HepG2 (cell line): ENCODE measurements at regions not wholly inside any gene's neighbourhood (a gene's known extent, or its start where the extent isn't known, plus 50 kb on each side); places are given as distances from the start of the nearest gene placed in this dataset.

ENCODE experiments used
- ATAC-seq: fragments of 200-7000 bp; cut with Tn5 transposase; 3 replicates; pipeline ENCODE4 v1.9.1; 2020; ENCODE audit warnings: mild to moderate bottlenecking, moderate library complexity
- BruUV-seq: library from RNA; stranded (reverse); fragments of 400-500 nt; replicated peaks from 2 replicates; lab custom pipeline; 2021; lab: Mats Ljungman, UMichigan
- CTCF ChIA-PET: fragments of 300-600 bp; formaldehyde crosslinking; extraction: SDS; loops from one replicate; lab custom pipeline; 2021; ENCODE audit warnings: low total read pairs, inconsistent platforms, low intra/inter-chr PET ratio; lab: Yijun Ruan, JAX
- POLR2A ChIA-PET: fragments of 350-600 bp; sonication (Branson Sonifier 250); formaldehyde crosslinking; loops from one replicate; lab custom pipeline; 2020; ENCODE audit warnings: antibody characterized with exemption, inconsistent platforms; lab: Yijun Ruan, JAX
- DNase-seq: peaks from one replicate; pipeline ENCODE4 v3.0.0-alpha.2; 2015; ENCODE audit warnings: low spot score
- FAIRE-seq: peaks from 3 replicates; lab custom pipeline; 2011; peaks lifted over from hg19 to GRCh38; lab: Jason Lieb, UNC
- H2AFZ ChIP-seq: one replicate; pipeline ENCODE4 v1.6.1; 2011; ENCODE audit warnings: low read length, inconsistent platforms
- H3K27ac ChIP-seq: fragments of 300-600 bp; 3 replicates; pipeline ENCODE4 v1.8.0; 2011; ENCODE audit warnings: mixed run types, mild to moderate bottlenecking, mixed read lengths, low read length, inconsistent platforms; ENCODE audit not compliant: insufficient read depth; ENCODE audit errors: extremely low read length
- H3K27me3 ChIP-seq, 2 experiments: fragments of 200-600 bp in 1 of 2; 2 replicates in 1 of 2; 3 replicates in 1 of 2; pipeline versions ENCODE4 v1.6.0 to v1.8.0; 2011; ENCODE audit warnings: low read length in 2 of 2, mild to moderate bottlenecking in 2 of 2, moderate library complexity in 2 of 2, inconsistent platforms in 1 of 2; ENCODE audit not compliant: insufficient read depth in 2 of 2, control insufficient read depth in 1 of 2
- H3K36me3 ChIP-seq, 2 experiments: fragments of 200-600 bp in 1 of 2; replicated peaks in 1 of 2; 2 replicates in 1 of 2; 3 replicates in 1 of 2; pipeline versions ENCODE4 v1.5.1 to v1.8.0; 2011; ENCODE audit warnings: low read length in 2 of 2, inconsistent platforms in 1 of 2; ENCODE audit not compliant: insufficient read depth in 2 of 2, control insufficient read depth in 1 of 2
- H3K4me1 ChIP-seq: 2 replicates; pipeline ENCODE4 v1.5.1; 2012; ENCODE audit warnings: low read length, inconsistent platforms; ENCODE audit not compliant: insufficient read depth
- H3K4me2 ChIP-seq: 2 replicates; pipeline ENCODE4 v1.6.0; 2011; ENCODE audit warnings: low read depth, low read length, inconsistent platforms
- H3K4me3 ChIP-seq, 3 experiments: fragments of 200-600 bp in 1 of 3; sonication (generic), shearing (Covaris generic) in 1 of 3; replicated peaks in 1 of 3; 2 replicates each; pipeline ENCODE4 v1.5.1; 2011 to 2016; ENCODE audit warnings: low read length in 3 of 3, inconsistent platforms in 2 of 3, low read depth in 2 of 3, mild to moderate bottlenecking in 2 of 3, control low read depth in 1 of 3, mixed read lengths in 1 of 3; ENCODE audit not compliant: insufficient read depth in 1 of 3
- H3K79me2 ChIP-seq: one replicate; pipeline ENCODE4 v1.6.1; 2011; ENCODE audit warnings: low read length, inconsistent platforms; ENCODE audit not compliant: insufficient read depth
- H3K9ac ChIP-seq: 2 replicates; pipeline ENCODE4 v1.6.0; 2011; ENCODE audit warnings: mild to moderate bottlenecking, low read depth, low read length, inconsistent platforms; ENCODE audit not compliant: insufficient read depth
- H3K9me3 ChIP-seq: 2 replicates; pipeline ENCODE4 v1.5.1; 2012; ENCODE audit warnings: mild to moderate bottlenecking, low read length
- H4K20me1 ChIP-seq: 2 replicates; pipeline ENCODE4 v1.6.0; 2011; ENCODE audit warnings: inconsistent platforms, mild to moderate bottlenecking, low read length, moderate library complexity; ENCODE audit not compliant: insufficient read depth
- DMAP1 ChIP-seq: IDR thresholded peaks from 2 replicates; pipeline ENCODE4 v1.6.1; 2016
- FOXK2 ChIP-seq: fragments of 450-650 bp; IDR thresholded peaks from 2 replicates; pipeline ENCODE4 v1.6.1; 2016
- FUBP1 ChIP-seq: sonication (generic); formaldehyde crosslinking; IDR thresholded peaks from 2 replicates; pipeline ENCODE4 v1.5.1; 2020; ENCODE audit warnings: missing genetic modification reagents, mild to moderate bottlenecking, borderline replicate concordance
- NFRKB ChIP-seq: fragments of 450-650 bp; IDR thresholded peaks from 2 replicates; pipeline ENCODE4 v1.6.1; 2017
- RNF2 ChIP-seq: fragments of 450-650 bp; conservative IDR thresholded peaks from 2 replicates; pipeline ENCODE4 v1.6.1; 2016; ENCODE audit warnings: low read depth
- ZBTB46 ChIP-seq: sonication (generic); formaldehyde crosslinking; IDR thresholded peaks from 2 replicates; pipeline ENCODE4 v1.4.0; 2020; ENCODE audit warnings: mild to moderate bottlenecking, missing genetic modification reagents, borderline replicate concordance
- ZFP36L1 ChIP-seq: sonication (generic); formaldehyde crosslinking; IDR thresholded peaks from 2 replicates; pipeline ENCODE4 v1.8.0; 2022; ENCODE audit warnings: mild to moderate bottlenecking, missing genetic modification reagents, moderate library complexity
- ZNF484 ChIP-seq: sonication (generic); formaldehyde crosslinking; IDR thresholded peaks from 2 replicates; pipeline ENCODE4 v1.5.1; 2020; ENCODE audit warnings: mild to moderate bottlenecking, low read depth, missing genetic modification reagents, borderline replicate concordance
- ZNF530 ChIP-seq: sonication (generic); formaldehyde crosslinking; IDR thresholded peaks from 2 replicates; pipeline ENCODE4 v1.5.0; 2020; ENCODE audit warnings: low read depth, mild to moderate bottlenecking, missing genetic modification reagents
- ZNF557 ChIP-seq: sonication (generic); formaldehyde crosslinking; IDR thresholded peaks from 2 replicates; pipeline ENCODE4 v1.4.0; 2020; ENCODE audit warnings: missing genetic modification reagents
- ZNF616 ChIP-seq: sonication (generic); formaldehyde crosslinking; IDR thresholded peaks from 2 replicates; pipeline ENCODE4 v1.5.0; 2020; ENCODE audit warnings: low read depth, mild to moderate bottlenecking, missing genetic modification reagents
- ZNF670 ChIP-seq: sonication (generic); formaldehyde crosslinking; IDR thresholded peaks from 2 replicates; pipeline ENCODE4 v1.8.0; 2022; ENCODE audit warnings: mild to moderate bottlenecking, missing genetic modification reagents, borderline replicate concordance
- in situ Hi-C: cut with HindIII; loops from 2 replicates; pipeline ENCODE4 v1.10.0; 2017; ENCODE audit warnings: low pct_unique_long_range_greater_than_20kb; ENCODE audit not compliant: extremely low pct_ligation_motif_present
- intact Hi-C: fragments of 100-400 bp; cut with micrococcal nuclease; formaldehyde crosslinking; loops from one replicate; pipeline ENCODE4 v1.10.0; 2022; ENCODE audit not compliant: unreplicated experiment
- TF ChIP-seq, protein P1 (sequence below): IDR thresholded peaks from 2 replicates; pipeline ENCODE4 v1.6.1; 2016; ENCODE audit warnings: control low read depth
- TF ChIP-seq, protein P2 (sequence below): IDR thresholded peaks from 2 replicates; pipeline ENCODE4 v1.6.1; 2016; ENCODE audit warnings: missing compliant biosample characterization, missing genetic modification reagents, borderline replicate concordance
- TF ChIP-seq, protein P3 (sequence below): sonication (generic); formaldehyde crosslinking; IDR thresholded peaks from 2 replicates; pipeline ENCODE4 v1.8.0; 2022; ENCODE audit warnings: missing genetic modification reagents, mild to moderate bottlenecking, moderate library complexity, borderline replicate concordance
- TF ChIP-seq, protein P4 (sequence below): sonication (generic); formaldehyde crosslinking; conservative IDR thresholded peaks from 2 replicates; pipeline ENCODE4 v1.8.1; 2023; ENCODE audit warnings: missing genetic modification reagents

- POLR2A ChIA-PET: no interaction called here
- H4K20me1 ChIP-seq: no peaks in the 10 kb centered on the region
- intact Hi-C loops: no loop called here
- BruUV-seq: no TSS peak
- no peak overlapping the region for H3K4me3 ChIP-seq
- H3K9ac ChIP-seq: no peak overlapping the region
- no peak for DNase-seq
- H3K9me3 ChIP-seq: no peaks in the 10 kb centered on the region
- H3K36me3 ChIP-seq: no peaks in the 10 kb centered on the region
- H3K4me1 ChIP-seq: no peaks in the 10 kb centered on the region
- no peaks in the 10 kb centered on the region for H3K79me2 ChIP-seq
- H3K4me2 ChIP-seq: no peak overlapping the region
- 0 out of 5 replicates have a peak, but pooled peaks cover 0 to 1% of the 10 kb centered on the region in 2 experiments for H3K27me3 ChIP-seq
- in situ Hi-C loops: no loop called here
- H3K27ac ChIP-seq: no peak overlapping the region
- no peak overlapping the region for H2AFZ ChIP-seq
- FAIRE-seq: no peak
- ATAC-seq: no peak
- CTCF ChIA-PET: no interaction called here
- TF ChIP-seq, protein P1, sequence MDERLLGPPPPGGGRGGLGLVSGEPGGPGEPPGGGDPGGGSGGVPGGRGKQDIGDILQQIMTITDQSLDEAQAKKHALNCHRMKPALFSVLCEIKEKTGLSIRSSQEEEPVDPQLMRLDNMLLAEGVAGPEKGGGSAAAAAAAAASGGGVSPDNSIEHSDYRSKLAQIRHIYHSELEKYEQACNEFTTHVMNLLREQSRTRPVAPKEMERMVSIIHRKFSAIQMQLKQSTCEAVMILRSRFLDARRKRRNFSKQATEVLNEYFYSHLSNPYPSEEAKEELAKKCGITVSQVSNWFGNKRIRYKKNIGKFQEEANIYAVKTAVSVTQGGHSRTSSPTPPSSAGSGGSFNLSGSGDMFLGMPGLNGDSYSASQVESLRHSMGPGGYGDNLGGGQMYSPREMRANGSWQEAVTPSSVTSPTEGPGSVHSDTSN (CRISPR knock-in tag): no peak
- TF ChIP-seq ZNF670 (CRISPR knock-in tag): no peak
- TF ChIP-seq, protein P2, sequence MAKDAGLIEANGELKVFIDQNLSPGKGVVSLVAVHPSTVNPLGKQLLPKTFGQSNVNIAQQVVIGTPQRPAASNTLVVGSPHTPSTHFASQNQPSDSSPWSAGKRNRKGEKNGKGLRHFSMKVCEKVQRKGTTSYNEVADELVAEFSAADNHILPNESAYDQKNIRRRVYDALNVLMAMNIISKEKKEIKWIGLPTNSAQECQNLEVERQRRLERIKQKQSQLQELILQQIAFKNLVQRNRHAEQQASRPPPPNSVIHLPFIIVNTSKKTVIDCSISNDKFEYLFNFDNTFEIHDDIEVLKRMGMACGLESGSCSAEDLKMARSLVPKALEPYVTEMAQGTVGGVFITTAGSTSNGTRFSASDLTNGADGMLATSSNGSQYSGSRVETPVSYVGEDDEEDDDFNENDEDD (CRISPR knock-in tag): no peak
- no peak for TF ChIP-seq NFRKB
- no peak for TF ChIP-seq ZNF557
- no peak for TF ChIP-seq DMAP1 (CRISPR knock-in tag)
- TF ChIP-seq ZNF484 (CRISPR knock-in tag): no peak
- TF ChIP-seq ZNF530 (CRISPR knock-in tag): no peak
- TF ChIP-seq, protein P3, sequence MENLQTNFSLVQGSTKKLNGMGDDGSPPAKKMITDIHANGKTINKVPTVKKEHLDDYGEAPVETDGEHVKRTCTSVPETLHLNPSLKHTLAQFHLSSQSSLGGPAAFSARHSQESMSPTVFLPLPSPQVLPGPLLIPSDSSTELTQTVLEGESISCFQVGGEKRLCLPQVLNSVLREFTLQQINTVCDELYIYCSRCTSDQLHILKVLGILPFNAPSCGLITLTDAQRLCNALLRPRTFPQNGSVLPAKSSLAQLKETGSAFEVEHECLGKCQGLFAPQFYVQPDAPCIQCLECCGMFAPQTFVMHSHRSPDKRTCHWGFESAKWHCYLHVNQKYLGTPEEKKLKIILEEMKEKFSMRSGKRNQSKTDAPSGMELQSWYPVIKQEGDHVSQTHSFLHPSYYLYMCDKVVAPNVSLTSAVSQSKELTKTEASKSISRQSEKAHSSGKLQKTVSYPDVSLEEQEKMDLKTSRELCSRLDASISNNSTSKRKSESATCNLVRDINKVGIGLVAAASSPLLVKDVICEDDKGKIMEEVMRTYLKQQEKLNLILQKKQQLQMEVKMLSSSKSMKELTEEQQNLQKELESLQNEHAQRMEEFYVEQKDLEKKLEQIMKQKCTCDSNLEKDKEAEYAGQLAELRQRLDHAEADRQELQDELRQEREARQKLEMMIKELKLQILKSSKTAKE (CRISPR knock-in tag): no peak
- TF ChIP-seq, protein P4, sequence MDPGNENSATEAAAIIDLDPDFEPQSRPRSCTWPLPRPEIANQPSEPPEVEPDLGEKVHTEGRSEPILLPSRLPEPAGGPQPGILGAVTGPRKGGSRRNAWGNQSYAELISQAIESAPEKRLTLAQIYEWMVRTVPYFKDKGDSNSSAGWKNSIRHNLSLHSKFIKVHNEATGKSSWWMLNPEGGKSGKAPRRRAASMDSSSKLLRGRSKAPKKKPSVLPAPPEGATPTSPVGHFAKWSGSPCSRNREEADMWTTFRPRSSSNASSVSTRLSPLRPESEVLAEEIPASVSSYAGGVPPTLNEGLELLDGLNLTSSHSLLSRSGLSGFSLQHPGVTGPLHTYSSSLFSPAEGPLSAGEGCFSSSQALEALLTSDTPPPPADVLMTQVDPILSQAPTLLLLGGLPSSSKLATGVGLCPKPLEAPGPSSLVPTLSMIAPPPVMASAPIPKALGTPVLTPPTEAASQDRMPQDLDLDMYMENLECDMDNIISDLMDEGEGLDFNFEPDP (CRISPR knock-in tag): no peak
- TF ChIP-seq RNF2: no peak
- no peak for TF ChIP-seq ZFP36L1 (CRISPR knock-in tag)
- TF ChIP-seq FOXK2: no peak
- TF ChIP-seq FUBP1 (CRISPR knock-in tag): no peak
- no peak for TF ChIP-seq ZBTB46
- TF ChIP-seq ZNF616 (CRISPR knock-in tag): no peak
These were observed 96.4 kb upstream of the TEKT4 start for GRCh38 chr2:94774851-94775250.
